CD14-positive monocyte (primary cell): ENCODE measurements at regions not wholly inside any gene's neighbourhood (a gene's known extent, or its start where the extent isn't known, plus 50 kb on each side); places are given as distances from the start of the nearest gene placed in this dataset.

Experiments
- DNase-seq, 3 donors: peaks; one replicate each; pipeline ENCODE4 v3.0.0-alpha.2; 2011 to 2022
- H2AFZ ChIP-seq: 2 replicates; pipeline ENCODE4 v1.6.0; 2012; ENCODE audit warnings: mild to moderate bottlenecking, low read depth, low read length, inconsistent platforms; ENCODE audit not compliant: insufficient read depth, poor library complexity, severe bottlenecking
- H3K27ac ChIP-seq, 2 donors: 1 replicate in 1 of 2; 2 replicates in 1 of 2; pipeline ENCODE4 v1.5.1; 2012 to 2013; ENCODE audit warnings: low read length in 2 of 2, control low read depth in 1 of 2, inconsistent platforms in 1 of 2, low read depth in 1 of 2, mild to moderate bottlenecking in 1 of 2
- H3K27me3 ChIP-seq, 2 donors: one replicate each; pipeline versions ENCODE4 v1.6.0 to v1.6.1; 2011 to 2013; ENCODE audit warnings: low read length in 2 of 2; ENCODE audit not compliant: control insufficient read depth in 2 of 2, insufficient read depth in 2 of 2
- H3K36me3 ChIP-seq, 2 donors: replicated peaks in 1 of 2; 1 replicate in 1 of 2; 2 replicates in 1 of 2; pipeline versions ENCODE4 v1.5.1 to v1.6.1; 2012 to 2013; ENCODE audit warnings: low read length in 2 of 2, control low read depth in 1 of 2, inconsistent platforms in 1 of 2, mild to moderate bottlenecking in 1 of 2; ENCODE audit not compliant: insufficient read depth in 2 of 2, control insufficient read depth in 1 of 2
- H3K4me1 ChIP-seq, 2 donors: 1 replicate in 1 of 2; 2 replicates in 1 of 2; pipeline versions ENCODE4 v1.5.1 to v1.6.1; 2012 to 2013; ENCODE audit warnings: low read length in 2 of 2, control low read depth in 1 of 2, inconsistent platforms in 1 of 2, mild to moderate bottlenecking in 1 of 2, moderate library complexity in 1 of 2; ENCODE audit not compliant: insufficient read depth in 2 of 2, control insufficient read depth in 1 of 2
- H3K4me2 ChIP-seq: replicated peaks from 2 replicates; pipeline ENCODE3; 2012; ENCODE audit warnings: low read length, moderate library complexity, mild to moderate bottlenecking; ENCODE audit not compliant: poor library complexity, severe bottlenecking; ENCODE audit errors: extremely low read depth
- H3K4me3 ChIP-seq, 3 experiments: fragments of 200-600 bp in 1 of 3; sonication (generic) in 1 of 3; replicated peaks in 1 of 3; 1 replicate in 2 of 3; 2 replicates in 1 of 3; pipeline ENCODE4 v1.5.1; 2011 to 2013; ENCODE audit warnings: low read length in 3 of 3, mild to moderate bottlenecking in 3 of 3, control low read depth in 2 of 3, low read depth in 2 of 3, inconsistent platforms in 1 of 3, moderate library complexity in 1 of 3
- H3K79me2 ChIP-seq: 2 replicates; pipeline ENCODE4 v1.6.0; 2012; ENCODE audit warnings: mild to moderate bottlenecking, control low read depth, inconsistent platforms, low read length, moderate library complexity; ENCODE audit not compliant: insufficient read depth
- H3K9ac ChIP-seq: 2 replicates; pipeline ENCODE4 v1.6.0; 2017; ENCODE audit warnings: low read length, mild to moderate bottlenecking; ENCODE audit not compliant: insufficient read depth, poor library complexity, severe bottlenecking
- H3K9me3 ChIP-seq, 2 donors: replicated peaks in 1 of 2; 1 replicate in 1 of 2; 2 replicates in 1 of 2; pipeline versions ENCODE4 v1.5.1 to v1.6.1; 2012 to 2013; ENCODE audit warnings: low read length in 2 of 2, control low read depth in 1 of 2; ENCODE audit not compliant: control insufficient read depth in 1 of 2, insufficient read depth in 1 of 2
- H4K20me1 ChIP-seq: 2 replicates; pipeline ENCODE4 v1.6.0; 2012; ENCODE audit warnings: mild to moderate bottlenecking, low read length, control low read depth, moderate library complexity; ENCODE audit not compliant: insufficient read depth
- H3K27ac Mint-ChIP-seq, 7 donors: one replicate each; pipeline ENCODE4 v1.8.0; 2020; ENCODE audit warnings: mild to moderate bottlenecking in 7 of 7, mixed read lengths in 7 of 7, moderate library complexity in 6 of 7, inconsistent platforms in 2 of 7
- H3K27me3 Mint-ChIP-seq, 3 donors: one replicate each; pipeline ENCODE4 v1.8.0; 2021 to 2022; ENCODE audit warnings: low read depth in 3 of 3, mild to moderate bottlenecking in 3 of 3, mixed read lengths in 3 of 3, moderate library complexity in 3 of 3, inconsistent platforms in 1 of 3
- H3K36me3 Mint-ChIP-seq, 2 donors: one replicate each; pipeline ENCODE4 v1.8.0; 2020; ENCODE audit warnings: mixed read lengths in 2 of 2, inconsistent platforms in 1 of 2, mild to moderate bottlenecking in 1 of 2
- H3K4me1 Mint-ChIP-seq: one replicate; pipeline ENCODE4 v1.8.0; 2020; ENCODE audit warnings: mild to moderate bottlenecking, mixed read lengths
- H3K4me3 Mint-ChIP-seq, 2 donors: one replicate each; pipeline ENCODE4 v1.8.0; 2020; ENCODE audit warnings: mild to moderate bottlenecking in 2 of 2, mixed read lengths in 2 of 2, moderate library complexity in 1 of 2
- H3K9me3 Mint-ChIP-seq, 7 donors: one replicate each; pipeline ENCODE4 v1.8.0; 2020 to 2022; ENCODE audit warnings: mixed read lengths in 7 of 7, mild to moderate bottlenecking in 6 of 7, moderate library complexity in 6 of 7, inconsistent platforms in 2 of 7
- WGBS: methylation state at CpG from one replicate; pipeline ENCODE4 v1.1.5; 2013; ENCODE audit warnings: missing lambda C conversion rate; ENCODE audit not compliant: insufficient coverage; 5-methylcytosine and 5-hydroxymethylcytosine counted together
- intact Hi-C, 2 donors: fragments of 100-400 bp; cut with micrococcal nuclease; formaldehyde crosslinking; loops; one replicate each; pipeline versions ENCODE4 v1.15.0 to v1.15.1; 2023
- TF ChIP-seq, protein P1 (sequence below): fragments of 200-600 bp; IDR thresholded peaks from one replicate; pipeline ENCODE4 v1.8.0; 2022; ENCODE audit warnings: antibody characterized with exemption, mild to moderate bottlenecking

DNA sequence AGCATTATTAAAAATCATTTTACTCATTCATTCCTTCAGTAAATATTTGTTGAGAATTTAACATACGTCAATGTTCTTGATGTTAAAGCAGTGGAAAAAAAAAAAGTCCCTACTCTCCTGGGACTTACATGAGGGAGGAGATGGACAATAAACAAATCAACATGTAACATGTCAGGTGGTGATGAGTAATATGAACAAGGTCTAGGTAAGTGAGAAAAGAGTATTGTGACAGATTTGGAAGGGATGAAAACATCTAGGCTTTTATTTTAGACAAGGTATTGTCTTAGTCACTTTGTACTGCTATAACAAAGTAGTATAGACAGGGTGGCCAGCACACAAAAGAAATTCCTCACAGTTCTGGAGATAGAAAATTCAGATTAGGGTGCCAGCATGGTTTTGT, 167.2 kb downstream of the FSCB start:
- Histone ChIP-seq H2AFZ (no peak overlapping the region), H3K27me3 (no peaks in the 10 kb centered on the region), H3K4me2 (no peak overlapping the region), H3K36me3 (no peaks in the 10 kb centered on the region), H3K4me3 (no peak overlapping the region), H3K9ac (no peak overlapping the region), H3K79me2 (no peaks in the 10 kb centered on the region), H4K20me1 (no peaks in the 10 kb centered on the region), H3K27ac (no peak overlapping the region), H3K4me1 (no peaks in the 10 kb centered on the region), H3K9me3 (no peaks in the 10 kb centered on the region)
- no peak for DNase-seq
- no CpG with 5 or more reads among the region's 1 CpG for WGBS
- Mint-ChIP-seq H3K27me3 (no peaks in the 10 kb centered on the region), H3K4me3 (no peak overlapping the region), H3K9me3 (peaks cover 0 to 2% (median 0%) of the 10 kb centered on the region in 7 donors), H3K27ac (no peak overlapping the region), H3K36me3 (no peaks in the 10 kb centered on the region), H3K4me1 (no peaks in the 10 kb centered on the region)
- intact Hi-C loops, result no loop called here
- TF ChIP-seq, protein P1, sequence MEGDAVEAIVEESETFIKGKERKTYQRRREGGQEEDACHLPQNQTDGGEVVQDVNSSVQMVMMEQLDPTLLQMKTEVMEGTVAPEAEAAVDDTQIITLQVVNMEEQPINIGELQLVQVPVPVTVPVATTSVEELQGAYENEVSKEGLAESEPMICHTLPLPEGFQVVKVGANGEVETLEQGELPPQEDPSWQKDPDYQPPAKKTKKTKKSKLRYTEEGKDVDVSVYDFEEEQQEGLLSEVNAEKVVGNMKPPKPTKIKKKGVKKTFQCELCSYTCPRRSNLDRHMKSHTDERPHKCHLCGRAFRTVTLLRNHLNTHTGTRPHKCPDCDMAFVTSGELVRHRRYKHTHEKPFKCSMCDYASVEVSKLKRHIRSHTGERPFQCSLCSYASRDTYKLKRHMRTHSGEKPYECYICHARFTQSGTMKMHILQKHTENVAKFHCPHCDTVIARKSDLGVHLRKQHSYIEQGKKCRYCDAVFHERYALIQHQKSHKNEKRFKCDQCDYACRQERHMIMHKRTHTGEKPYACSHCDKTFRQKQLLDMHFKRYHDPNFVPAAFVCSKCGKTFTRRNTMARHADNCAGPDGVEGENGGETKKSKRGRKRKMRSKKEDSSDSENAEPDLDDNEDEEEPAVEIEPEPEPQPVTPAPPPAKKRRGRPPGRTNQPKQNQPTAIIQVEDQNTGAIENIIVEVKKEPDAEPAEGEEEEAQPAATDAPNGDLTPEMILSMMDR, result no peak

DNA sequence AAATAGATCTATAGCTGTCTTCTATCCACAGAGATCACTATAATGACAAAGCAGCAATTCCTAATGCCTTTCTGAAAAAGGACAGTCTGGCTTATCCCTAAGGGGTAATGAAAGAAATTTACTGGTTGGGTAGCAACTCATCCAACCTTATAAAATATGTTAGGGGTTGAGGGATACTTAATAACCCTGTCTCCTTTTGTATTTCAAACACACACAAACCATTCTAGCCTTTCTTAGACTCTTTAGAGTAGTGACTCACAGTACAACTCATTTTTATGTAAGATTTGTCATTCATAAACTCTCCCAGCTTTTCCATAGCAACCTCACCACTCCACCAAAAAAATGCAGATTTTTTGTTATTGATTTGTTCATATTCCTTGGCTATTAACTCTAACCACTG, 167.9 kb downstream of the FSCB start:
- Histone ChIP-seq H3K4me3 (no peak overlapping the region), H3K4me1 (no peaks in the 10 kb centered on the region), H3K27me3 (no peaks in the 10 kb centered on the region), H2AFZ (no peak overlapping the region), H3K36me3 (no peaks in the 10 kb centered on the region), H3K27ac (no peak overlapping the region), H3K79me2 (no peaks in the 10 kb centered on the region), H3K9ac (no peak overlapping the region), H3K4me2 (no peak overlapping the region), H4K20me1 (no peaks in the 10 kb centered on the region), H3K9me3 (no peaks in the 10 kb centered on the region)
- H3K27ac Mint-ChIP-seq, result no peak overlapping the region
- TF ChIP-seq, protein P1, result no peak
- no peaks in the 10 kb centered on the region for H3K27me3 Mint-ChIP-seq
- no peak for DNase-seq
- no peak overlapping the region for H3K4me3 Mint-ChIP-seq
- intact Hi-C loops, result no loop called here
- no peaks in the 10 kb centered on the region for H3K36me3 Mint-ChIP-seq
- no peaks in the 10 kb centered on the region for H3K4me1 Mint-ChIP-seq
- H3K9me3 Mint-ChIP-seq, result peaks cover 0 to 3% (median 0%) of the 10 kb centered on the region in 7 donors
